ENCODE measurements at regions not wholly inside any gene's neighbourhood (a gene's known extent, or its start where the extent isn't known, plus 50 kb on each side); places are given as distances from the start of the nearest gene placed in this dataset.
"Not testable (repeated sequence)": the region's sequence is repeated elsewhere in the genome, so short reads cannot be mapped to it uniquely, and the experiment has no call there.

DNA sequence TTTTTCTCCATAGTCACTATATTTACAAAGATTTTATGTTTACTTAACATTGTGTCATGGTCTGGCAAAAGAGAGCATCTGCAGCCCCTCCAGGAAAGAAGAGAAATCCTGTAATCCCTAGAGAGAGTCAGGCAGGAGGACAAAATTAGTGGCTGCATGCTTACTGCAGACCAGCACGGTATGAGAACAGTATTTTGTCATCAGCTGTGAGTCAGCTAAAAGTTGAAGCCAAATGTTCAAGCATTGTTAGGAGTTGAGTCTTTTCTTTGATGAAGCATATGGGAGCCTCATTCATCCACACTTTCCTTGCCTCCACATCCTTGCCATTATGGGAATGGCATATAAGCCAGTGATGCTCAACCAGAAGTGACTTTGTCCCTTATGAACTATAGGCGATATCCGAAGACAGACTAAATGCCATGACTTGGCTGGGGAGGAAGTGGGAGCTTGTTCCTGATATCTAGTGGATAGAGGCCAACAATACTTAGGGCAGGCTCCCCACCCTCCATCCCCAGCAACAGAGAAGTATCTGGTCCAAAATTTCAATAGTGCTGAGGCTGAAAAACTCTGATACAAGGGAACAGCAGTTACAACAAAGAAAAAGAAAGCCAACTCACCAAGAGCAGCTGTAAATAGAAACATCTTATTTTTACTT, 112.0 kb upstream of the OR5AK2 start:
- DNase-seq: no peak

DNA sequence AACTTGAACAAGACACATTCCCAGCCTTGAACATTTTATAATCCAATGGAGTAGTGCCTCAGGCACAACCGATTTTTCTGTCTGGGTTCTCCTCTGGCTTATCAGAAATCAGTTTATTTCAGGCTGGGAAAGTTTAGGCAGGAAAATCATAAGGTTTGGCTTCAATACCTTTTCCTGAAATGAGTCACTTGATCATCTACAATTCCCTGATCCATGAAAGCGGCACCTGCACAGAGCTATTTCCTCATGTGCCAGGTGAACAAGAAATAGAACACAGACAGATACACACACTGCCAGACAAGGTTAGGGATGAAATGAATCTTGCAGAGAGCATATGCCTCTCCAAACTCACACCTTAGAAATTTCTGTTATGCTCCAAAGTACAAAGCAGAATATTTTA, 106.7 kb upstream of the OR9G4 start:
- DNase-seq: no peak

DNA sequence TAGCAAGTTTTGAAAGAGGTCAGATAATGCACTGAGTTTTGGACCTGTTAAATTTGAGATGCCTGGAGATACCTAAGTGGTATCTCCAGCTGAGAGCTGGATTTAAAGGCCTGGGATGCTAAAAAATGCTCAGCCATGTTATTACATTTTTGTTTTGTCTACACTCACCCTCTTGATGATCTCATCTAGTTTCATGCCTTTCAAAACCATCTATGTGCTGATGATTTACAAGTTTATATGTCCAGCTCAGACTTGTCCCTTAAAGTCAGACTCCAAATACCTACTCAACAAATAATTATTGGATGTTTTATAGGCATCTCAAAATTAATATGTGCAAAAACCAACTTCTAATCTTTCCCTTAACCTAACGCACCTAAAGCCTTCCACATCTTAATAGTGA, 103.6 kb upstream of the OR9G4 start:
- no peak for DNase-seq

DNA sequence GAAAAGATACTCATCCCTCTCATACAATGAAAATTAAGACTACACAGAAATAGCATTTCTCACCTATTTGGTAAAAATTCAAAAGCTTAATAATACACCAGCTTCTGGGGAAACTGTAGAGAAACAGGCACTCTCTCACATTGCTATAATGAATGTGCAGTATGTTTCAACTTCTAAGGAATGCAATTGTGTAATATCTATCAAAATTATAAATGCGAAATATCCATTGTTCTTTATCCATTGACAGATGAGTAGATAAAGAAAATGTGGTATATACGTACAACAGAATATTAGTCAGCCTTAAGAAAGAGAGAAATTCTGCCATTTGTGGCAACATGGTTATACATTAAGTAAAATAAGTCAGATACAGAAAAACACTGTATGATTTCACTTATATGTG, 101.4 kb upstream of the OR9G4 start:
- no peak for DNase-seq

DNA sequence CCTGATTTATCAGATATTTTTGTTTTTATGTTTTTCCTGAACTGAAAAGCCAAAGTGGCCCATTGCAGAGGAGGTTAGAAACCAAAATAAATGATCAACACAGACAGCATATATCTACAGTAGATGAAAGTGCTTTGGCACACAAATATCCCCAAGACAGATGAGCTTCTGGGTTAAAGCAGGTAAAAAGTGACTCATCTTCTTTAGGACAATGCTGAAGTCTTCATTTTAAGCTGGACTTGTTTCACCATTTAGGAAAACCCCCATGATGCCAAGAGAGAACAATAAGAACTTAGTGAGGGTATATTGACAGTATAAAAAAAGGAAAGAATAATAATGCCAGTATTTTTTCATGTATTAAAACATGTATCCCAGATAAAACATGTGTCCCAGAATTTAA, 100.8 kb upstream of the OR9G4 start:
- no peak for DNase-seq

DNA sequence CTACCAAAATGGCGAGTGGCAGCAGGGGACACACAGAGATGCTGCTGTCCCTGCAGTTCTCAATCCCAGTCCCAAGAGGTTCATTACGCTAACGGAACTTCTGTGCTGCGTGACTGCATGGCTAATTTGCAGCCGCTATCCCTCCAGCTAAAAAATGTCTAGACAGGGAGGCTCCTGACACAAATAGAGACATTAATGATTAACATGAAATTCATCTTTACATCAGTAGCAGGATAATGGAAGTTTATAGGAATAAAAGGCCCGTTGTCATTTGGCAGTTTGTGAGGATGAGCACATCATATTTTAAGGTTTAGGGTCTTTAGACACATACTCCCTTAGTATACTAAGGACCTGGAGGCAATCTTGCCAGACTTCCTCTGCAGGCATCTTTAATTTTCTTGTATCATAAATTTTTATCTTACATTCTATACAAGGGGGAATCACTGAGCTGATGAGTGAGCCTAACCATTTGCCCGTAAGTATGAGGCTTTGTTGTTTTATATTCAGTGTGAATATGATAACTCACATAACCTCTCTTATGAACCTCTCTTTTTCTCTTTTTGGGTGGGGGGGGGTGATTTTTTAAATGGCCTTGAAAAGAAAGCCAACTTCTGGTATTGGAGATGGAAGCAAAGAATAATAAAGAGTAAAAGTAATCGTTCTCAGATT, 99.8 kb upstream of the OR9G4 start:
- no peak for DNase-seq

DNA sequence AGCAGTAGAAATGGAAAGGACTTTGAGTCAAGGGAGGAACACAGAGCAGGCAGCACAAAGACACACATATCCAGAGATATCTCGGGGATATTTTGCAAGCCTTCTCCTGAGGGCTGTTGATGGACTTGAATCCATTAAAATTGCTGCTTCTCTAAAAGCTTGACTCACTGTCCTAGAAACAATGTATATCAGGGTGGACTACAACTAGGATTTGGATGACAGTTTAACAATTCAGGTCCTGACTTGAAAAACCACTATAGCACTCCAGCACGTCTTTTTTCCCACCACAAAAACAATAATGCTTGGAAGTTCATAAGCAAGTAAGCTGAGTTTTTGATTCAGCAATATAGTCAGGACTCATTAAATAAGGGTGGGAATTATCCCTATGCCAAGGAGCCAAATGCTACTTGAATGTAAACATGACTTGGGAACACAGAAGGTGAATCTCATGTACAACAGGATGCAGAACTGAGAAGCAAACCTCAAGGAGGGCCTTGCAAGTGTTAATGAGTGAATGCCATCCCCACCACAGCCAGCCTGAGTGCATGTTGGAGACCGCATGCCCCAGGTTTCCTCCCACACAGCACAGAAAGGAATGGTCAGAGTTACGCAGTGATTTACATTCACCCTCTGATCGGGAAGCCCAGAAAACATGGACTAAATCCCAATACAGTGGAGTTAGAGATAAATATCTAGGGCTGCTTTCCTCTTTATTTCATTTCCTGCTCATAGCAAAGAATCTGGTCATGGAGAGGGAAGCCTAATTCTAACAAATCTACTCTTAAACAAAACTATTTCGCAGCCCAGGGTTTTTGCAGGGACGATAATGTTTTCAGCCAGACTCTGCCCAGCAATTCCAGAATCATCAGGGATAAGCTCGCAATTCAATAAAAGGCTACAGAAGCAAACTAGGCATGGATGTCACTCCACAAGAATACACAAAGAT, 98.4 kb upstream of the OR9G4 start:
- DNase-seq: no peak

DNA sequence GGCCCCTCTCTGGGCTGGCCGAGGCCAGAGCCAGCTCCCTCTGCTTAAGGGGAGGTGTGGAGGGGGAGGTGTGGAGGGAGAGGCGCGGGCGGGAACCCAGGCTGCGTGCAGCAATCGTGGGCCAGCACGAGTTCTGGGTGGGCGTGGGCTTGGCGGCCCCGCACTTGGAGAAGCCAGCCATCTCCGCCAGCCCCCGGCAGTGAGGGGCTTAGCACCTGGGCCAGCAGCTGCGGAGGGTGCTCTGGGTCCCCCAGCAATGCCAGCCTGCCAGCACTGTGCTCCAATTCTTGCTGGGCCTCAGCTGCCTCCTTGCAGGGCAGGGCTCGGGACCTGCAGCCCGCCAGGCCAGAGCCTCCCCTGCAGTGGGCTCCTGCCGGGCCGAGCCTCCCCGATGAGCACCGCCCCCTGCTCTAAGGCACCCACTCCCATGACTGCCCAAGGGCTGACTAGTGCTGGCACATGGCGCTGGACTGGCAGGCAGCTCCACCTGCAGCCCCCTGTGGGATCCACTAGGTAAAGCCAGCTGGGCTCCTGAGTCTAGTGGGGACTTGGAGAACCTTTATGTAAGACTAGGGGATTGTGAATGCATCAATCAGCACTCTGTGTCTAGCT, 96.7 kb upstream of the OR9G4 start:
- DNase-seq: no peak

DNA sequence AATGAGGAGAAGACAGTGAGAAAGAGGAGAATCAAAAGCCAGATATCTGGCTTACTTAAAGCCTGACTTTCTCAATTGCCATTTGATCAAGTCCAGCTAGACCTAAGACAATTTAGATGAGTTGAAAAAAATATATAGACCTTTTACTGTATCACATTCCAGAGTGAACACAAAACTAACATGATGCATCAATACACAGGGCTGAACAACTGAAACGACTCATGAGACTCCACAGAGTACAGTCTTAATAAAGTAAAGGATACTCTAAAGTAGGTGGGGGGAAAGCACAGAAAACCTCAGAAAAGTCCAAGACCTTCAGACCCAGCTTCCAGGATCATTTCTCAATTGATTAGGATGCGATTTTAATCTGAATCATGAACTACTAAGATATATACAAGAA, 95.3 kb upstream of the OR9G4 start:
- DNase-seq: no peak

DNA sequence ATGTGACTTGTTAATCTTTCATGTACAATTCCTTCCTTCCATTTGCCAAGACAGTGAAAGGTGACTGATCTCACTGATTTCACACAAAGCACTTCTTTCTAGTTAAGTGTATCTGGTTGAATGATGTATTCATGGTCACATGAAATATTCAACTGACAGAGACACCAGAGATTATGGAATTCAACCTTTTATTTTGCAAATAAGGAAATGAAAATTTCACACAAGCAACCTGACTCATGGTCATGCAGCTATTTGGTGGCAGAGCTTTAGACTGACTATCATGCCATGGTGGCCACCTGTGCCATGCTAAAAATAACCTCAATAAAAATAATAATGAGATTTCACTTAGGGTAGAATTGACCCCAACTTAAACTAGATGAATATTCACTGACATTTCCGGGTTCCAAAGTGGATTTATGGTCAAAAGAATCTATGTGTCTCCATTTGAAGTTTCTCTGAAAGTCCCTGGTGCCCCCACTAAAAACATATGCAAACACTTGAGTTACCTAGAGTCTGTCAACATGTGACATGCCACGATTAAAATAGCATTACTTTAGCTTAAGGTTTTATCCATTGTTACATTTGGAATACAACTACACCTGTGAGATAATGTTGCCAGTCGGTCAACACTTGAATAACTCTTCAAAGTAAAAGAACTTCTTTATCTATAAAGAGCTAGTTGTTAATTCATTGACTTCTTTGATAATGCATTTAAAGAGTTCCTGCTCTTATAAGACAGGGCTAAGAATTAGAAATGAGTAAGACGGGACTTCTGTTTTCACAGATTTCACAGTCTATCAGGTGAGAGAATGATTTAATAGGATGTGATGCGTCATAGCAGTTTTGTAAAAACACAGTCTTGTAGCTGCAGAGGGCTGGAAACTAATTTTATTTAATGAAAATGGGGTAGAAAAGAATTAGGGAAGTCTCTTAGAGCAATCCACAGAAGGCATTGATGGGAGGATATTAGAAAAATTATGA, 94.6 kb upstream of the OR9G4 start:
- no peak for DNase-seq

DNA sequence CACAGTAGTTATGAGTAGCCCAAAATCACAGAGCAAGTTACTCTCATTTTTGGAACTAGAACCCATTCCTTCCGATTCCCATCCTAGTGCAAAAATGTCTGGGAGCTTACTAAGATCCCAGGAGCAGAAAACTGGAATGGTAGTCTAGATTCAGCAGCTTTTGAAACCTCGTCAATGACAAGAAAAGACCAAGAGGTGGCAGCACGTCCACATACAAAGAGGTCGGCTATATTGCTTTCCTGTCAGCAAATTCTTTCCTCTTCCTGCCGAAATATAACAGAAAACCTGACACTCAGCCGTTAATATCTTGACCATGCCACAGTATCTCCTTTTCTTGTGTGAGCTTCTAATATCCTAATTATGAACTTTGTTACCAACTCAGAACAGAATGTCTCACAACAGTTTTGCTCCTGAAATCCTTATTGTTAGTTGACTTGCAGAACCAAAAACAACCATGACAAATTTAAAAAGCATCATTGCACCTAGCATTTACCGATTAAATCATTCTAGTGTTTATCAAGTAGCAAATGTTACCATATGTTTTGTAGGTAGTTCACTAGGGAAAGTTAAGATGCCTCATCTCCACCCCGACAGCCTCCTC, 92.8 kb upstream of the OR9G4 start:
- DNase-seq: peak; percentile 60

DNA sequence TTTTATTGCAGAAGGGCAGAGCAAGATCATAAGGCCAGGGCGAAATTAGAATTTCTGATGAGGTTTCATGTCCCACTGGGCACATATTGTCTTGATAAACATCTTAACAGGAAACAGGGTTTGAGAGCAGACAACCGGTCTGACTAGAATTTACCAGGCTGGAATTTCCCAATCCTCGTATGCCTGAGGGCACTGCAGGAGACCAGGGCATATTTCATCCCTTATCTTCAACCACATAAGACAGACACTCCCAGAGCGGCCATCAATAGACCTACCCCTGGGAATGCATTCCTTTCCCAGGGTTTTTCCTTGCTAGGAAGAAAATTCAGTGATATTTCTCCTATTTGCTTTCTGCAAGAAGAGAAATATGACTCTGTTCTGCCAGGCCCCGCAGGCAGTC, 78.9 kb upstream of the OR9G4 start:
- not testable (repeated sequence) for DNase-seq

DNA sequence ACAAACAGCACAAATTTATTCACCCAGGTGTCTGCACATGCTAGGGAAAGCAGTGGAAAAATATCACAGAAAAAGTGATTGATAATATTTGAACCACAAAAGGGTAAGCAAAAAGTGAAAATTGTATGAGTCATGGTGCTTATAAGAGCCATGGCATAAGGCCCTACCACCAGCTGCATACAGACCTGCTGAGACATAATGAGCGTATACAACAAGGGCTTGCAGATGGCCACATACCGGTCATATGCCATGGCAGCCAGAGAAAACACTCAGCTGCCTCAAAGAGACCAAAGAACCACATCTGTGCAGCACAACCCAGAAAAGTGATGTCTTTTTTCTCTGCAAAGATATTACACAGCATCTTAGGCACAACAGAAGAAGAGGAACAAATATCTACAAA, 71.4 kb upstream of the OR9G4 start:
- DNase-seq: no peak

DNA sequence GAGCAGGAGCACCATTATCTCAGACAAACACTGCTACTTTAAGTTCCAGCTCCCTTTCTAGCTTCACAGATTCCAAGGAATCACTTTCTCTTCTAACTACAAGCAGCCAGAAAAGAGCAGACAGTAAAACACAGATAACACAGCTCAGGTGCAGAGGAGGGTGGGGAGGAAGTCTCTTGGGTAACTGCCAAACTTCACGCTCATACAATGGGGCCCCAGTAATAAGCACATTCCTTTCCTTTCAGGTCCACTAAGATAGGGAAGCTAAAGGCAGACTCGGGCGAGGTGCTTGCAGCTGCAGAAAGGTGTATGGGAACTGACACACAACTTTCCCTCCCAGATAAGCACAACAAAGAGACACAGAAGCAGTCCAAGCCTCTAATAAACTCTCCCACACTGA, 69.2 kb upstream of the OR9G4 start:
- DNase-seq: no peak

DNA sequence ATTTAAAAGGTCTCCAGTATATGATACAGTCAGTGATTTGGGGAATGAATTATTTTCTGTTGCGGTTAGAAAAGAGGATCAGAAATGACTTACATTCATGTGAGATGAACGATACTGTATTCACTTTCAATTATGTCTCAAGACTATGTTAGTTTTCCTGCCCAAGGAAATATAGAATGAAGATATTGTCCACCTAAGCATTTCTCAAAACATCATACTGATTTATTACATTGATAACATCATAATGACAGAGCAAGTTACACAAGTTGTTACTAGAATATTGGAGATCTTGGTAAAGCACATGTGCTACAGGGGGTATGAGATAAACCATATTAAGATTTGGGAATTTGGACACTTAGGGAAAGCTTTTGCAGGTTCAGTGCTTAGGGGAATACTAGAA, 67.8 kb upstream of the OR9G4 start:
- no peak for DNase-seq

DNA sequence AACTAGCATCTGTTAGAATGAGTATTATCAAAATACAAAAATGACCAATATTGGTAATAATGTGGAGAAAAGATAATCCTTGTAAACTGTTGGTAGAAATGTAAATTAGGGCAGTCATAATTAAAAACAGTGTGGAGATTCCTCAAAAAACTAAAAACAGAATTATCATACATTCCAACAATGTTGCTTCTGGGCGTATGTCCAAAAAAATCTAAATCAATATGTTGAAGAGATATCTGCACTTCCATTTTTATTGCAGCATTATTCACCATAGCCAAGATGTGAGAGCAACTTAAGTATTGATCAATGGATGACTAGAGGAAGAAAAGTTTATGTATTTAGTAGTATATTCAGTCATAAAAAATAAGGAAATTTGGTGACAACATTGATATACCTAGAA, 59.8 kb upstream of the OR9G4 start:
- DNase-seq: no peak

DNA sequence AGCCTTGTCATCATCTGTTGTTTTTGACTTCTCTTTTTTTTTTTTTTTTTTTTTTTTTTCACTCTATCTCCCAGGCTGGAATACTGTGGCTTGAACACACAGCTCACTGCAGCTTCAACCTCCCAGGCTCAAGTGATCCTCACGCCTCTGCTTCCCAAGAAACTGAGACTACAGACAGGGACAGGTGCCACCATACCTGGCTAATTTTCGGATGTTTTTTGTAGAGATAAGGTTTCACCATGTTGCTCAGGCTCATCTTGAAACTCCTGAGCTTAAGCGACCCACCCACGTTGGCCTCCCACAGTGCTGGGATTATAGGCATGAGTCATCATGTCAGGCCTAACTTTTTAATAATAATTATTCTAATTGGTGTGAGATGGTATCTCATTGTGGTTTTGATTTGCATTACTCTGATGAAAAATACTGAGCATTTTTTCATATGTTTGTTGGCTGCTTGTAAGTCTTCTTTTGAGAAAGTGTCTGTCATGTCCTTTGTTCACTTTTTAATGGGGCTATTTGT, 51.3 kb upstream of the OR9G4 start:
- DNase-seq: no peak

All from midbrain (tissue), 1 donor.